GM19468 (cell line): ENCODE measurements at regions not wholly inside any gene's neighbourhood (a gene's known extent, or its start where the extent isn't known, plus 50 kb on each side); places are given as distances from the start of the nearest gene placed in this dataset.

Source experiments
- ATAC-seq: cut with Tn5 transposase; IDR thresholded peaks from one replicate; pipeline ENCODE4 v1.9.1; 2021; ENCODE audit warnings: mild to moderate bottlenecking, moderate library complexity, moderate number of reproducible peaks; ENCODE audit not compliant: unreplicated experiment; ENCODE audit errors: extremely low read depth

DNA sequence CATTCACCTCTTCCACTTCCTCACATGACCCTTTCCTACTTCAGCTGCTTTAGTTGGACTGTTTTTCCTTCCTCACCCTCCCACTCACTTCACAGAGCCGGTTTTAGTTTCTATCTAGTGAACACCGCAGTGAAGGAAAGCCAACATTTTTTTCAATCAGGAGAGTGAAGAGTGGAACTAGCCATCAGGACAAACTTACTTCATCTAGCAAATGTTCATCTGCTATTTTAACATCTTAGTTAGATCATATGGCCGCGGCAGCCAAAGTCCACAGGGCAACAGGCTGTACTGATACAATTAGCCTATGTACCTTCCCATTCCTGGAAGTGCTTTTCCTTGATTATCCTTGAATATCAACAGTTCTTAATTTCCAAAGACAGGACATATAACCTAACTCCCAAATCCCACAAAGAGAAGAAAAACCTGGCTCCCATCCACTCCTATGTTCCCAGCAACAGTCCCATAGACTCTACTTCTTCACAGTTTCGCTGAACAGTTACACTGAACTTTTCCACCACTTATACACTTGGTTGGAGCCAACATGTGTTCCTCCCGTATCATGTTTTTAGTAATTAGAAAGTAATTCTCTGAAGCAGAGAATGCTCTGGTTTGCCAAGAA lies 456.2 kb upstream of the THBS1 start:
- ATAC-seq = no peak

DNA sequence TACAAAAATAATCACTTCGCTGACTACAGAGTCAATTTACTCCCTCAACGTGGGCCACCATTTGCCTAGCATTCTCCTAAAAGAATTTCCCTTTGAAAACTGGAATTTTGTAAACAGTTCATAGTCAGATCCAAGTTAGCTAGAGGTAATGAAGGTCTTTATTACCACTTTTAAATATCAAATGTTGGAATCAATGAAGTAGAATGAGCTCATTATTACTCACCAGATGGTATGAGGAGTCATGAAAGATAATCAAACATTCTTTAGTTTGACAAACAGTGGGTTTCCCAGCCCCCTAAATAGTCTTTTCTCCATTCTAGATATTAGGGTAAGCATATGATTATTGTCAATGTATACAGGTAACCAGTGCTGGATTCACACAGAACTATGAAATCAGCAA lies 455.7 kb upstream of the THBS1 start:
- no peak for ATAC-seq

DNA sequence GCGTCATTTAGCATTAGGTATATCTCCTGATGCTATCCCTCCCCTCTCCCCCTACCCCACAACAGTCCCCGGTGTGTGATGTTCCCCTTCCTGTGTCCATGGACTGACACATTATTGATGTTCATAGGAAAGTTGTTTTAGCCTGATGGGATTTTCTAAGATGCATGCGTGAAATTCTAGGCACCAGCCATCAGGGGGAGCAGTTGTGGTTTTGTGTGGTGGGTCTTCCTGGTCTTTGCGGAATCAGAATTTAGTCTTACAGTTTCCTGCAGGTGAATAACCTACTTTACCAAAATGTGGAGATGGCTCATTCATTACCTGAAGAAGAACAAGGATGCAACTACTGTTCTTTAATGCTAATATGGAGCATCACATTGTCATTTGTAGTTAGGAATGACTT lies 455.0 kb upstream of the THBS1 start:
- no peak for ATAC-seq

DNA sequence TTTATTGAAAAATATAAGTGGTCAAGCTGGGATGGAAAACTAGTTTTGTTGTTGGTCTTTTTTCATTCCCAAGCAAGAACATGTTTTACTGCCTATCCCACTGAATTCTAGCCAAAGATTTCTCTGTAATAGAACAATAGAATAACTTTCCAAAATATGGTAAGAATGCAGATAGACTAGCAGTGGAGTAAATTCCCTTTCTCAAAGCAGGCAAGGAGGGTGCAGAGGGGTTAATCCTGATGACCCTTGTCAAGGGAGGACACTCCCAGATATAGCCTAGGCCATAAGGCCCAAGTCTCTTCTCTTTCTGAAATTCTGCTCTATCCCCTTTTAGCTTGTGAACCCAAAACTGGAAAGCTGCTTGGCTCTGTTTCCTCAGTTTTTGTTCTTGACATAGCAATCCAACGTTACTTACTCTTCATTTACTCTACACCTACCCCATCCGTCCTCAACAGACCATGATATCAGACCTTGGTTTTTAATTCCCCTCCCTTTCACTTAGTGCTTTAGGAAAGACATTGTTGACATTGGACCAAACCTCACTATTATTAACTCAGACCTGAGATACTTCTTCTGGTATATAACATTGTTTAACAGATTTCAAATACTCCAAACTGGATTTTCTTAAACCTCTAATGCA lies 453.6 kb upstream of the THBS1 start:
- no peak for ATAC-seq

DNA sequence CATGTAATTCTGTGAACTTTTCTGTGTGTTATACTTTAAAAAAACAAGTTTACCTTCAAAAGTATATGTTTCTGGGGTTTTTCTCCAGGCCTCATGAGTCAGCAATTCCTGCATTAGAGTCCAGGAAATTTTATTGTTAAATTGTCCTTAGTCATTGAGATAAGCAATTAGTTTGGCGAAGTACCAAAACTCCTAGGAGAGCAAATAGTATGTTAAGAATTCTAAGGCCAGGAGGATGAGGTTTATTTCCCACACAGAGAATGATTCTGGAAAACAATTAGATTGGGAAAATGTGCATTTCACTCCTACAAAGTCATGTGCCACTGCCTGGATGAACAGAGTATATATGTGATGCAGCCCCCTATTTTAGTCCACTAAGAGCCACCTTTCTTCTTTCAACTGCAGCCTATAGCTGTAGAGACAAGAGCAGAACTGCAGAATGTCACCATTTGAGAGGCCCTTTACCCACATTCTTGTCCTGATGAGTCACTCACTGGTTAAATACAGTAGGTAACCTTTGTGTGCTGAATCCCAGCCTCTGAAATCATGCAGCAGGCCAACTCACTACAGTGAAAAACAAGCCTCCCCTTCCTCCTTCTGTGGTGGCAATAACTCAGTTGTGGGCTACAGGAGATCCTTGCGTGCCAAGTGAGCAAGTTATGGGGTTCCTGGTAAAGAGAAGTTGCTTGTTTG lies 452.8 kb upstream of the THBS1 start:
- no peak for ATAC-seq

DNA sequence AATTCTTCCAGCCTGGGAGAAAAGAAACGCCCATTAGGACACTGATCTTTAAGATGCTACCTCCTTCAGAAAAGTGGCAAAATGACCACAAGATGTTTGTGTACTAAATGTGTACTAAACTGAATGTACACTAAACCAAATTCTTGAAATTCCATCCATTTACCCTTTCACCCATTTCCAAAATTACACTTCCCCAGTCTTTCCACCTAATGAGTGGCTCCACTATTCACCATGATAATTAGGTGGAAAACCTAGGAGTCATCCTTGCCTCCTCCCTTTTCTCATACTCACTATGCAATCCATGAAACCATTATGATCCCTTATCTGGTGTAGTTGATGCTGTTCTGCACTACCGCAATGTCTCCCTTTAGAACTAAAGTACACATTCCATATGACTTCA lies 452.1 kb upstream of the THBS1 start:
- ATAC-seq = no peak

DNA sequence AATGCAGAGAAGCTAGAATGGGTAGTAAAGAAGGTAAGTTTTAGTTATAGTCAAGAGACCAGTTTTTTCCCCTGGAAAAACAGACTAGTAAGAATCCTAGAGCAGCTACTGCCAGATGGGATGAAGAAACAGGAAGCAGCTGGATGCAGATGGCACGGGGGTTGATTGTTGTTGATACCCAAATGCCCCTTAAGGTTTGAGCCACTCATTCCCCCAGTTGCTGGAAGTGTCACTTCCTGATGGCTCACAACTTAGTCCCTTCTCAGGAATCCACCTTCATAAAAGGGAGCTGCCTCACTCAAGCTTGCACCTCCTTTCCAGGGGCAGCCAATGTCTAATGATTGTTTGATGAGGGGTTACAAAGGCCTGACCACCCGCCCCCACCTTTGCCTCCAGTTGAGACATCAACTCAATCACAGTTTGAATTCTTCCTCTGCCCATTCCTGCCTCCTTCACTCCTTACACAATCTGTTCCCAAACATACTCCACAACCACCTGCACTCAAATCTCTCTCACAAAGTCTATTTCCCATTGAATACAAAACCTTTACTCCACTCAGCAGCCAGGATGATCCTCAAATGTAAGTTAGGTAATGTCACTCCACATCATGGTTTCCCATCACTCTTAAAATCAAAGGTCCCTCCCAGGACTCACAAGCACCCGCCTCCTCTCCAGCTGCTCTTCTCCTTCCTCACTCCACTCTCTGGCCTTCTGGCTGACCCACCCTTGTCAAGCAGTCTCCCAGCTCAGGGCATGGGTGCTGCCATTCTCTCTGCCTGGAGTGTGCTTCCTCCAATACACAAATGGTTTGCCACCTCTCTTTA lies 450.1 kb upstream of the THBS1 start:
- no peak for ATAC-seq

DNA sequence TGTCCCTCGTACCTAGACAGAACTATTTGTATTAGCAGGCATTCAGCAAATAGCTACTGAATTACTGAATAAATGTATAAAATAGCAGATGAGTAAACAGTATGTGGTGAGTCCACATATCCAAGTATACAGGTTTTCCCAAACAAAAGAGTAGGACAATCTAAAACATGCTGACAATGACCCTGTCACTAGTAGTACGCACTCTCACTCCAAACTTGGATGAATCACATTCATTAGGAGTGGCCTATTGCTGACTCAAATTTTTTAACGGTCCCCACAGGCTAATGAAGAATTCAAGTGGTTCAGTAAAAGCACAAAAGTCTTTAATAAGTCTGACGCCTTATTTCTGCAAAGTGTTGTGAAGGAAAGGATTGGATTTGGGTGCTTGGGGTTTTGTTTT lies 449.3 kb upstream of the THBS1 start:
- no peak for ATAC-seq

DNA sequence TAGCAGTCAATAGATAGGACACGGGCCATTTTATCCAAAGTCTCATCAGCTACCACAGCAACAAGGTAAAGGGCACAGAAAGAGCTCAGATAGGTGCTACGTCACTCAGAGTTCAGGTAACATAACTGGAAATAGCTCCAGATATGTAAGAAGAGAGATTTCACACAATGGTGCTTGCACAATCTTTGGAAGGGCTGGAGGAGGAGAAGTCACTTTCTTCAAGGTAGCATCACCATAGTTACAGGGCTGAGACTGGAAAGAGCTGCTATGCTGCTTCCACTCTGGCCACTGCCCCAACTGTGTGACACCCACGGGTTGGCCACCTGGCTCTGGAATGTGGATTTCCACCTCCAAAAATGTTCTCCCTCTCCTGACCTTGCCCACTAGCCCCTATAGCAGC lies 448.8 kb upstream of the THBS1 start:
- no peak for ATAC-seq

DNA sequence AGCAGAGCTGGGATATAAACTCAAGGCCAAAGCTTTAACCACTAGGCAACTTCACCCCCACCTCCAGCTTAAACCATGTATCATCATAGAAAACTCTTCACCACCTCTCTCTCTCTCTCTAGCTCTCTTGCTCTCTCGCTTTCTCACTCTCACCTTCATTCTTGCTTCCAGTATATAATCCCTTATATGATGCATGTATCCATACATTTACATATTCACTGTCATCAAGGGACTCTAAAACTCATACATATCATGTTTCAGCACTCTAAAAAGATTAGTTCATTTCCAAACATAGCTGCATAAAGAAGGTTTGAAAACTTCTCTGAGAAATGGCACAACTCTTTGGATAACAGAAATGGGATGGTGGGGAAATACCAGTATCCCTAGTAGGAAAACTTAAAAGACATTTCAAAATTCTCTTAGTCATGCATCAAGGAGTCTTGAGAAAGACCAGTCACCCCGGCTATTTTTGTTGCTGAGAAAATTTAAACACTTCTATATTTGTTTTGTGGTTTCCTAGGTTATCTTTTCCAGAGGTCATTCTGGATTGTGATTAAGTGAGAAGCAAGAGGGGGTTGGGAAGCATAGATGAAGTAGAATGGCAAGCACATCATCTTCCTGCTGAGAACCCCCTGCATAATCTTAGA lies 447.8 kb upstream of the THBS1 start:
- ATAC-seq = no peak

DNA sequence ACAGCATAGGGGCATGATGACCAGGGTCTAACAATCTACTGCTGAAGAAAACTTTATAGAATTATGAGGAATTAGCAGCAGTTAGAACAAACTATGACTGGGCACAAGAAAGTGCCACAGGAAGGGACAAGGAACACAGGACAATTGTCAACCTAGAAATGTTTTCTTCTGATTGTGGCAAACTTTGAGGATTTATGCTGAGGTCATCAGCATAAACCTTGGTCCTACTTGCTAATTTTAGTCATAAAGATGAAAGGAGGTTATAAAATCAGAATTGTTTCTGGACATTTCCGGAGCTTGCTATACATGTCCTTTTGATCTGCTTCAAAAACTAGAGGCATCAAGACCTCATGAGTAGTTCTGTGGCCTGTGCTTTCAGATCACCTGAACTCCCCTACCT lies 446.6 kb upstream of the THBS1 start:
- ATAC-seq = no peak

DNA sequence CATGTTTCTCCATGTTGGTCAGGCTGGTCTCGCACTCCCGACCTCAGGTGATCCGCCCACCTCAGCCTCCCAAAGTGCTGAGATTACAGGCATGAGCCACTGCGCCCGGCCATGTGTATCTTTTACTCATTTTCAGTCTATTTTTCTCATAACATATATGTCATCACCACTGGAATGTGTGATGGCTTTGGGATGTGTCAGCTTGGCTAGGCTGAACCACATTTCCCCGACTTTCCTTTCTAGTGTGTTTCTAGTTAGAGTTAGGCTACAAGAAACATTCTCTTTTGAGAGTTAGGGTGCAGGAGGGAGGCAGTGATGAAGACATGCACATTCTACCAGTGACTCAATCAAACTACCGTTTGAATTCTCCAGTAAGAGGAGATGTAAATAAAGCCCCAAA lies 444.9 kb upstream of the THBS1 start:
- ATAC-seq = no peak

DNA sequence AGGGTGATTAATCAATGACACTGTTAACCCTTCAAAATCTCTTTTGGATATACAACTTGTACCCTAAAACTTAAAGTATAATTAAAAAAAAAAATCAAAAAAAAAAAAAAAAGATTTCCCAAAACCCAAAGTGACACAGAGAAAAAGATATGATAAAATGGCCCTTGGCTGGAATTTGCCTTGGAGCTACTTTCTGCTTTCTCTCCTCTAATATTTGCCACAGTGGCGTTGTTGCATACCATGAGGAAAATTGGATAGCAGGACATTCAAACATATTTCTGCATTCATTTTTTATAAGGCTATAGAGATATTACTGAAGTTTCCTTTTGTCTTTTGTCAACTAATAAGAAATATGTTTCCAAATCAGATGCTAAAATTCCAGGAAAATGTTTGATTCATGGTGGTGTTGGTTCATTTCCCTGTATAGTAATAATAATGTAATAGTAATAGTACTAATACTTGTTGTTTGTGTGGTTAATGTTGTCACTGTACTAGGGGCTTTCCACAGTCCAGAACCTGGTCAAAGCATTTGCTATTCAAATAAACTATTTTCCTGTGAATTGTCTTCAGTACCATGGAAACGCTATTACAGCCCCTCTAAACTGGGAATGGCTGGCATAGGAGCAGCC lies 441.3 kb upstream of the THBS1 start:
- no peak for ATAC-seq

DNA sequence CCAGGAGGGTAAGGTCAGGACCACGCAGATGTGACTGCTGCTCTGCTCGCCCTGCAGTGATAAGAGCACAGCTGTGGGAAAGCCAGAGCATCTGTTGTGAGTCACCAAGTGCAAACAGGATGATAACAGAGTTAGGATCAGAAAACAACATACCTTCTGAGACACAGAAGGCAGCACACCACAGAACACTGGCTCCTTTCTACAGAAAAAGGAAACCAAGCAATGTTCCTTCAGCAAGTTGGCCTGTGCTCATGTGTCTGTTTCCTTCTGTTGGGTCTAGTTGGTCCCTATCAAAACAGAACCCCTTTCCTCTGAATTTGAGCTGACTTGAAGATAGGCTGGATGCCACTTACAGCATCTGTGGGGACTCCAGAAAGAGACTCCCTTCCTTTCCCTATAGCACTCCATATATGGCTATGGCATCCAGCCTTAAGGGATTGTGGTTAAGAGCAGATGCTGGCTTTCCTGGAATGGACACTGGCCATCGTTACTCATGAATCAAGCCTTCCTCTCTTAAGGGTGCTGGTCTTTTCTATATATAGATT lies 440.7 kb upstream of the THBS1 start:
- ATAC-seq = no peak

DNA sequence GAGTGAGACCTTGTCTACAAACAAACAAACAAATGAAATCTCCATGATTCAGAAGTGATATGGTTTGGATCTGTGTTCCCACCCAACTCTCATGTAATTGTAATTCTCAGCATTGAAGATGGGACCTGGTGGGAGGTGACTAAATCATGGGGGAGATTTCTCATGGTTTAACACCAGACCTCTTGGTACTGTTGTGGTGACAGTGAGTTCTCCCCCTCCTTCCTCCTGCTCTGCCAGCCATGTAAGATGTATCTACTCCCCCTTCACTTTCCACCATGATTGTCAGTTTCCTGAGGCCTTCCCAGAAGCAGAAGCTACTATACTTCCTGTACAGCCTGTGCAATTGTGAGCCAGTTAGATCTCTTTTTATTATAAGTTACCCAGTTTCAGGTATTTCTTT lies 438.4 kb upstream of the THBS1 start:
- ATAC-seq = no peak

DNA sequence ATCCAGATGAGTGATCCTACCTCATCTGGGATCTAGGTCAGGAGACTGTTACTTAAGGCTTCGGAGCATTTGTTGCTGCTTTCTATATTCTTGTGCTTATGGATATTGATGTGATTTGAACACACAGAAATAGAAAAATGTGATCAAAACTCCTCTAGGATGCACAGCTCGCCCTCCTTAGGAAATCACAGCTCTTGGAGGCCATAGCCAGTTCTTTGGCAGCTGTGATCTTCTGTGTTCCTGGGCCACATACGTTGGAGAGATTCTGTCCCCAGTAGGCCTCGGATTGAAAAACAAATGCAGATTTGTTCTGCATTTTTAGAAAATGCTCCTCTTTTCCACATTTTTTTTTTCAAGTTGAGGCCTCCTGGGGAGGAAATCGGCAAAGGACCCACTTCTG lies 437.4 kb upstream of the THBS1 start:
- ATAC-seq = no peak

DNA sequence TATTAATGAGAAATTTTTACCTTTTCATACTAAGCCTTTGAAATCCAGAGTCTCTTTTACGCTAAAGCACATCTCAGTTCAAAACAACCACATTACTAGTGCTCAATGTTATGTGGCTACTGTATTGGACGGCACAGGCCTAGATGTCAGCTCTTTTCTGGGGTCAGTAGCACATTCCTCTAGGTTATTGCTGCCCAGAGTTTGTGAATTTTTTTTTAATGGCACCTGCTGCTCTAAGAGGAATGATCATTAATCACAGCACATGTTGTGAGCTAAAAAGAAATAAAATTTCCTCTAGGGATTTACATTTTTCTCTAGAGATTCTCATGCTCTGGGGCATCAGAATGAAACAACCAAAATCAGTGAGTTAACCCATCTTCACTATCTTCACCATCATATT lies 436.8 kb upstream of the THBS1 start:
- ATAC-seq = no peak

DNA sequence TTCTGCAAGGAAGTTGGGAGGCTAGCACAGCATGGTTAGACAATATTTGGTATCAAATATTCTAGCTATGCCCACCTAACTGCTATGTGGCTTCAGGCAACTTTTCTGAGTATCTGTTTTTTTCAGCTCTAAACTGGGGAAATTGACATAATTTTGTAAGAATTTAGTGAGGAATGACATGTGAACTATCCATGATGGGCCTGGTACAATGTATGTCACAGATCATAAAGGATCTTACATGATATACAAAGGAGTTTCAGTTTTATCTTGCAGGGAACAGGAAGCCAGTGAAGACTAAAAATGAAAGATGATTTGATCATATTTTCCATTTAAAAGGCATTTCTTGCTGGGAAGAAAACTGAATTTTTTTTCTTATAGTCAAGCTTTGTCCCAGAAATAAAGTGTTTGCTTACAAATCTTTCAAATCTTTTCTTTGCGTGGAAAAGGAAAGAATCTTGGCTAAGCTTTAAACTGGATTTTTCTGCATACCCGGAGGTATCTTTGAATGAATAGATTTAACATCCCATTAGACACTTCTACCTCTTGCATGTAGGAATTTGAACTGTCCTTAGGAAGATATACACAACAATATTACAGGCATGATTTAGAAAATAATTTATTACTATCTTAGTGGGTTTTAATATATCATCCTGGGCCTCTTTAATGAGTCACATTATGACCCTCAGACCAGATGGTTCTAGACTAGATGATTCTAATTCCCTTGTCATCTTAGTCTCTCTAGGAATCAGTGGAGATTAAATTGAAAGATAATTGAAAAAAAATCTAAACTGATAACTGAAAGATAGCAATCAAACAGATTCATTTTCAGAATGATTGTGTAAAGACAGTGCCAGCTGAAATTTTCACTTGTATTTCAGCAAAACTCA lies 436.0 kb upstream of the THBS1 start:
- no peak for ATAC-seq
